IMR-90 (cell line): ENCODE measurements at regions not wholly inside any gene's neighbourhood (a gene's known extent, or its start where the extent isn't known, plus 50 kb on each side); places are given as distances from the start of the nearest gene placed in this dataset.

Experiments used
- BHLHE40 ChIP-seq: fragments of 150-350 bp; IDR thresholded peaks from 2 replicates; pipeline ENCODE4 v1.6.1; 2016; ENCODE audit warnings: mild to moderate bottlenecking, low read depth, low read length
- CTCF ChIP-seq: conservative IDR thresholded peaks from 2 replicates; pipeline ENCODE4 v1.5.1; 2012; ENCODE audit warnings: mild to moderate bottlenecking, low read depth, low read length, improper control_type of control experiment
- POLR2A ChIP-seq: IDR thresholded peaks from 2 replicates; pipeline ENCODE4 v1.6.1; 2012; ENCODE audit warnings: mild to moderate bottlenecking, low read depth, low read length
- RAD21 ChIP-seq: IDR thresholded peaks from 2 replicates; pipeline ENCODE4 v1.6.1; 2012; ENCODE audit warnings: low read length, improper control_type of control experiment
- RCOR1 ChIP-seq: IDR thresholded peaks from 2 replicates; pipeline ENCODE4 v1.6.1; 2012; ENCODE audit warnings: mild to moderate bottlenecking, low read length, improper control_type of control experiment; ENCODE audit not compliant: insufficient replicate concordance
- USF2 ChIP-seq: fragments of 150-350 bp; IDR thresholded peaks from 2 replicates; pipeline ENCODE4 v1.6.1; 2017; ENCODE audit warnings: mild to moderate bottlenecking, antibody characterized with exemption, low read length, low read depth

- no peak for TF ChIP-seq CTCF
- TF ChIP-seq POLR2A = no peak
- no peak for TF ChIP-seq RAD21
- TF ChIP-seq USF2 = no peak
- TF ChIP-seq RCOR1 = no peak
- no peak for TF ChIP-seq BHLHE40
These were observed 202.8 kb downstream of the TFCP2L1 start for GRCh38 chr2:121082191-121082590.
